Muscle of back (tissue), 3 donors: ENCODE measurements at regions not wholly inside any gene's neighbourhood (a gene's known extent, or its start where the extent isn't known, plus 50 kb on each side); places are given as distances from the start of the nearest gene placed in this dataset.
A peak's percentile ranks its signal among the peaks of the same experiment; 100 is the strongest.

Source experiments
- DNase-seq, 3 donors: peaks; one replicate each; pipeline versions ENCODE4 v3.0.0 to v3.0.0-alpha.2; 2013

DNA sequence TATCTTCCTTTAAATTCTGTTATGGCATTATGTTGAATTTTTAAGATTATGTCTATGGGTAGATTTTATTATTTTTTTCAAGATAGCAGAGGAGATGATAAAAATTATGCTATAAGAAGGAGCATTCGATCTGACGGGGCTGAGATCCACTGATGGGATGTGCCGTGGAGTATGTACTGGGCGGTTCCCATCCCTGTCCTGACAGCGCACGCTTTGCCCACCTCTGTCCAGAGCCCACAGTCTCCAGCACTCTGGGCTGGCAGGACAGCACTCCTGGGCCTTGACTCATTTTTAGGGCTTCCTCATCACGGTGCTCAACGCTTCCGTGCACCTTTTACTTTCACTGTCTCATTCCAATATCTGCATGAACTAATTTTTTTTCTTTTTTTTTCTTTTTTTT lies 235.5 kb downstream of the TEX29 start:
- DNase-seq, result no peak

DNA sequence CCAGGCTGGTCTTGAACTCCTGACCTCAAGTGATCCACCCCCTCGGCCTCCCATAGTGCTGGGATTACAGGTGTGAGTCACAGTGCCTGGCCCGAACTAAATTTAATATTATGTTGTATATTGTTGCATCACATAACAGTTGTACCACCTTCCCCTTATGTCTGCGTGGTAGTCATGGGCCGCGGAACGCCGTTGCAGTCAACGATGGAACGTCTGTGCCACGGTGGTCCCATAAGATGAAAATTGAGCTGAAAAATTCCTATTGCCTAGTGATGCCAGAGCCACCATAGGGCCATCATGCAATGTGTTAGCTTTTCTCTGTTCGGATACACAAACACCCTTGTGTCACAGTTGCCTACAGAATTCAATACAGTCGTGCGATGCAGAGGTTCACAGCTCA lies 236.1 kb downstream of the TEX29 start:
- no peak for DNase-seq

DNA sequence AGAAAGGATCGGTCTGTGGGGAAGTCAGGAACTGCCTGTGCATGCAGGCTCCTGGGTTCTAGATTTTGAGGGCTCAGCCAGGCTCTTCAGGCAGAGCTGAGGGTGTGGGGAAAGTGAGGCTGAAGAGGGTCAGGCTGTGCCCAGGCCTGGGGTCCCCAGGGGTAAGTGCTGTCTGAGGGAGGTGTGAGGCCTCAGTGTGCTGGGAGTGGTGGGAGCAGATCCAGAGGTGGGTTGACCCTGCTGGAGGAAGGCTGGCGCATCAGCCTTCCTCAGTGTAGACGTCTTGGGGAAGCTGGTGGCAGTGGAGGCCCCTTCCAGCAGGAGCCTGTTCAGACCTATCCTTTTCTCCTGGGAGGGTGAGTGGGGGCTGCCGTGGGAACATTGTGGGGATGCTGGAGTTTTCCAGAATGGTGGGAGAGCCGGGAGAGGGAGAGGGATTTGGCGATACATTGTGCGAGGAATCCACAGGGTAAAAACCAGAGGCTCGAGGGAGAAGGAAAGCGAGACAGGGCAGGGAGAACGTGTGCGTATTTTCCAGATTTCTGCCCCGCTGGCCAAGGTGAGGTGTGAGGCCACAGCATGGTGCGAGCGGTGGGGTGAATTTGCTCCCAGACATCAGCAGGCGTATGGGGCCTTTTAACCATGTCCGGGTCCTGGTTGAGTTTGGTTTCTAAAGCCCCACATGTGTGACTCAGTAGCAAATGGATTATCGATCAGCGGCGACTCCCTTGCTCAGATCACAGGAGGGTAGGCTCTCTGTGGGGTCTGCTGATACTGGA lies 237.7 kb downstream of the TEX29 start:
- no peak for DNase-seq

DNA sequence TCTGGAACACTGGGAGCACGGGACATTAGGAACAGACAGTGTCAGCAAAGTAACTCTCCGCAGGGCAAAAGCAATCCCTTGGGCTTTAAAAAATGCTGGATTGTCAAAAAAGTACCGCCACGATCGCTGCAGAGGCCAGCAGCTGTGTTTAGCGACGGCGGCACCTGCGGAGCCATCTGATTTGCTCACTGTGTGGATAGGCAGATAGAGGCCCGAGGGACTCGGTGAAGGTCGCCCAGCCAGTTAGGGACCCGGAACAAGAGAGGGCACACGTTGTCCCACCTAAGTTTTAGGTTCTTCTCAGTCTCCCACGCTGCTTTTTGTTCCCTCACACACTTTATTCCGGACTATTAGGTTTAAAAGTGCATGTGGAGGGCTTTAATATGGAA lies 238.3 kb downstream of the TEX29 start:
- DNase-seq, result no peak

DNA sequence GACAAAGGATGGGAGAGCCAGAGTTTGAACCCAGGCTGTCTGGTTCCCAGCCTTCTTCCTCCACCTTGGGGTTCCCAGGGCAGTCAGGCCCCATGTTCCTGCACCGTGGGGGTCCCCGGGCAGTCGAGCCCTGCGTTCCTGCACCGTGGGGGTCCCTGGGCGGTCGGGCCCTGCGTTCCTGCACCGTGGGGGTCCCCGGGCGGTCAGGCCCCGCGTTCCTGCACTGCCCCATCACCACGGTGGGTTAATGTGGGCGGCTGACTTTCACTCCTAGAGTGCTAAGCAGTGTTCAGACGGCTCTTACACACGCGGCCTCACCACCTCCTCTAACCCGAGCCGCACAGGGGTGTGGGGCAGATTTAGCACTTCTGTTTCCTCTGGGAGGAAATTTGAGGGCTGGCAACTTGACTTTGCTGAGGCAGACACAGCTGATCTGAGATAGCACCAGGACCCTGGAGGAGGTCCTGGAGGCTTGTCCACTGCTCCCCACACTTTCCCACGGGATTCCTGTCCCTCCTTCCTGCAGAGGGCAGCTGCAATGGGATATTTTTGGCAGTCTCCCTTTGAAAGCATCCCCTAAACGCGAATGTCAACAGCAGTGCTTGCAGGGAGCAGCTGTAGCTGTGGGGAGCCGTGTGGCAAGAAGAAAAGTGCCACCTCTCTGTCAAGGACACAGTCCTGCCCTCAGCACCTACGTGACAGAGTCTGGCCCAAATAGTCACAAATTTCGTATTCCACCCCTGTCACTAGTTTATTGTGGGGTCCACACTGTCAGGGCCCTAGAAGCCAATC lies 239.4 kb downstream of the TEX29 start:
- peak in 2 of 3 donors; percentile 15 to 21 for DNase-seq

DNA sequence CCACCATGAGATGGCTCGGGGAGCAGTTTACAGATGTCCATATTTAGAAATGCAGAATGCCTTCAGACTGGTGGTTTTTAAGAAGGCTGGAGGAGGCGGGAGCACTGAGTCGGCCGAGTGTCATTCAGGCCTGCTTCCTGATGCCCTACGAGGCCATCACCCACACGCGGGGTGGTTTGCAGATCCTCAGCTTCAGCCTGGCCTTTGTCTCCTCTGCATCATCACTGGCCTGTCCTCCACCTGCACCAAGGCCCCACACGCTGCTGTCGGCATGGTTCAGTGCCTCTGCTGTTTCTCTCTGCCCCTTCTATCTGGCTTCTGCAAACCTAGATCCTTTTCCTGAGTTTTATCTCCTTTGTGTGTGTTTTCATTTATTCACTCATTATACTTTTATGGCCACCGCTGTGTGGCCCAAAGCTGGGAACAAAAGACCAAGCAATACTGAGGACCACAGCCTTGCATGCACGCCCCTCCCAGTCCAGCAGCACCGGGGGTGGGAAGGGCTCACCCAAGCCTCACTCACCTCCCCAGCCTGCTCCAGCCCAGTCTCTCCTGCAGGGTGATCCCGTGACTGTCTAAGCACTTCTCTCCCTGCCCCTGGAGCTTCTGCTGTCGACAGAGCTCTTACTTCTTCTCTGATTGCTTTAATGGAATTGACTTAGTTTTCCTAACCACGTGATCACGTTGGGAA lies 240.8 kb downstream of the TEX29 start:
- no peak for DNase-seq

DNA sequence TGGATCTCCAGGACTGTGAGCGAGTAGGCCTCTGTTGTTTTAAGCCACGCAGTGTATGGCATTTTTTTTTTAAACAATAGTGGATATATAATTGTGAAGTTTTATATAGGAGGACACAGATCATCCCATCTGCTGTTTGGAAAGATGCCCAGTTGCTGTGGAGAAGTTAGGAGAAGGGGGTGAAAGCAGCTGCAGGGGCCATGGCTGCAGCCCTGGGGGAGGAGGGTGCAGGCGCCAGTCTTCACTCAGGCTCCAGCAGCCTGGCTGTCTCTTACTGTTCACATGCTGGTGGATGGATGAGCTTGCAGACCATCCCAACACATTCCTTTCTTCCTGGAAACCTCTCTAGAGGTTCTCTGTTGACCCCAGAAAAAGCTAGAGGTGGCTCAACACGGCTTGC lies 242.3 kb downstream of the TEX29 start:
- DNase-seq, result peak in 2 of 3 donors; percentile 9 to 66

DNA sequence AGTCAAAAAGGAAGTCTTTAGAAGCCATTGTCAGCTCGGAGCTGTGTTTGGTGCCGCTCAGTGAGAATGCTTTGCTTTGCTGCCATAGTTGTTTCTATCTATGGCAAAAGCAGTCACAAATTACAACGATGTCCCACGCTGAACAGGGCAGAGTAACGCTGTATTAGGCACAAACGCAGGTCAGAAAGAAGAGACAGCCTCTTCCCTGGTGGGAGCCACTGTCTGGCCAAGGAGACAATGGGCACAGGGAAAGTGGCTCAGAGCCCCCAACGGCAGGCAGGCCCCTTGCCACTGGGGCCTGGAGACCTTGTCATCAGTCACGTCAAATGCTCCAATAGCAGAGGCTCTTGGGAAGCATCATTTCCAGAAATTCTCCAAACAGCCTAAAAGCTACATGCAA lies 244.2 kb downstream of the TEX29 start:
- no peak for DNase-seq

DNA sequence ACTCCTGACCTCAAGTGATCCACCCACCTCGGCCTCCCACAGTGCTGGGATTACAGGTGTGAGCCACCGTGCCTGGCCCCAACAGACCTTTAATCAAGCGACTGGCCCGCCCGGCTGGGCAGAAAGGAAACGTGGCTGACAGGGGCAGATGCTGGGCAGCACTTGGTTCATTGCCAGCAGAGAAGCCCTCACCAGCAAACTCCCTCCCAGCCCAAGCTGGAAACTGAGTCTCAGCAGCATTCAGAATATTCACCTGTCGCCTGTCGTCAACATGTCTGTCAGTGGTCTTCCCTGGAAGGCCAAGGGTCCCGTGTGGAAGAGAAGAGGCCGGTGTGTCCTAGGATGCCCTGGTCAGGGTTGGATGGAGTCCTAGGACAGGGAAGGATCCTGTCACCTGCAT lies 245.0 kb downstream of the TEX29 start:
- DNase-seq, result no peak

DNA sequence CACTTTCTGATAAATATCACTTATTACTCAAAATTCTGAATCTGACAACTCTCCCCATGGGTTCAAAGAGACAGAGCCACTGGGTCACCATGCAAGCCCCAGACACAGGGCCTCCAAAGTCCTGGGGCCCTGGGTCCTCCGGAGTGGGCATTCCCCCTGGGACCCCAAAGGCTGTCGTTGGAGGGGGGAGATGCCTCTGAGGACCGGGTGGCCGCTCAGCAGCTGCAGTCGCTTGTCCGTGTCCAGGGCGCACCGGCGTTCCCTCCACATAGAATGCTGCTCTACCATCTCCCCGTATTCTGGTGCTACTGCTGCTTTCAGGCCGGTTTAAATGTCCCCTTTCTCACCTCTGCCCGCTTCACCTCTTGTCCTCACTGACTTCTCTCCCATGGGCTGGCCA lies 246.1 kb downstream of the TEX29 start:
- DNase-seq, result no peak

DNA sequence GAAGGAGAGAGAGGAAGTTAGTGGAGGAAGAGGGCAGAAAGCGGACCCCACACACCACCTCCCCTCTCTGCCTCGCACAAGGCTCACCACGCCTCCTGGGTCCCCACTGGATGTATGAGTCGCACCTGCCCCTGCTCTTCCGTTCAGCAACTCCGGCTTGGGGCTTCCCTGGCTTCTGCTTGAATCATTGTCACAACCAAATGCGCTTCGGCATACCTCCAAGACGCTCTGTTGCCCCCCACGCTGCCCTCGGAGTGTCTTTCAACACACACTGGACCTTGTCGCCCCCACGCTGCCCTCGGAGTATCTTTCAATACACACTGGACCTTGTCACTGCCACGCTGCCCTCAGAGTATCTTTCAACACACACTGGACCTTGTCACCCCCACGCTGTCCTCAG lies 247.2 kb downstream of the TEX29 start:
- no peak for DNase-seq

DNA sequence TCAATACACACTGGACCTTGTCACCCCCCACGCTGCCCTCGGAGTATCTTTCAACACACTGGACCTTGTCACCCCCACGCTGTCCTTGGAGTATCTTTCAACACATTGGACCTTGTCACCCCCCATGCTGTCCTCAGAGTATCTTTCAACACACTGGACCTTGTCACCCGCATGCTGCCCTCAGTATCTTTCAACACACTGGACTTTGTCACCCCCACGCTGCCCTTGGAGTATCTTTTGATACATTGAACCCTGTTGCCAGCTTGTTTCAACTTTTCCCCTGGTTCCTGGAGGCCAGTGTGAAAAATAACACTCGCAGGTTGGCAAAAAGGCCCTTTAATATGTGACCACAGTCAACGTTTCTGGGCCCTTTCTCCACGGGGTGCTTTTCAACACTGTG lies 247.8 kb downstream of the TEX29 start:
- DNase-seq, result no peak

DNA sequence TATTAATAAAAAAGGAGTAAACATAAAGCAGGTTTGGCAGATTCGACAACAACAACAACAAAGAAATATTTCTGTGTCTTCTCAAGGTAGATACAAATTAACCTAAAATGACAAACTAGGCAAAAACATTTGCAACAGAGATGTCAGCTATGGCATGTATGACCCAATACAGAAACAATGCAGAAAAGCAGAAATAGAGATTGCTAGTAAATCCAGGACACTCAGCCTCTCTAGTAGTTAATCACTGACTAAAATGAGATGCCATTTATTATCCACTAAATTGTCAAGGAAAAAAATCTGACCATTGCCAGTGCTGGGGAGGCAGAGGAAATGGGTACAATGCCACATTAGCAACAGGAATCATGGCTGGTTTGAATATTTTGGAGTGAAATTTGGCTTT lies 250.5 kb downstream of the TEX29 start:
- no peak for DNase-seq

DNA sequence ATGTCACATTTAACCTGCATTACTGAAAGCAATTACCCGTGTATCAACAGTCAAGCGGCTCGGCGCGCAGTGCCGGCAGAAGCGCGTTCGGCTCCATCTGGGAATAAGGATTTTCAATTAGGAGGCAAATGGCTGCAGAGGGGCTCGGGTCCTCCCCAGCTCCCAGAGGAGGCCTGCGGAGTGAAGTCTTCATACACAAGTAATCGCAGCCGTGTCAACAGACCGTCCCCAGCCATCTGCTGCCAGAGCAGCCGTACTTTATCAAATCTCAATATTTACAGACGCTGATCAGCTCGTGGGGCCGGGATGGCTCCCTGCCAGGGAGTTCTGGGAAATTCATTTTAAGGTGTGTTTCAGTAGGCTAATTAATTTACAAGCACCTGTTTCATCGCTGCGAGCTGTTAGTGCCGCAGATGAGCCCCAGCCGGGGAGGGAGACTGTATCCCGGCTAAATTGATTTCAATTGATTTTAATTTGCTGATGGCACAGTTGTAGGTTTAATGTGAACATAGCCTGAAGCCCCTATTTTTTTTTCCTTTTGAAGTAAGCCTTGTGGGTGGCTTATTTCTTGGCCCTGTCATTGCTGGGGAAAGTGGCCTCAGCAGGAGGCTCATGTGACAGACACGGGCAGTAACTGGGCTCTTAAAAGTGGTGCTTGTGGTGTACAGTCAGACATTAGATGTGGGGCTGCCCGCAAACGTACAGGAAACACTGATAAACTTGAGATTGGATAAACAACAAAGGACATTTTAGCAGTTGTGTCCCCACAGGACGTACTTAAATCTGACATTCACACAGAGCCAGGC lies 252.7 kb downstream of the TEX29 start:
- no peak for DNase-seq

DNA sequence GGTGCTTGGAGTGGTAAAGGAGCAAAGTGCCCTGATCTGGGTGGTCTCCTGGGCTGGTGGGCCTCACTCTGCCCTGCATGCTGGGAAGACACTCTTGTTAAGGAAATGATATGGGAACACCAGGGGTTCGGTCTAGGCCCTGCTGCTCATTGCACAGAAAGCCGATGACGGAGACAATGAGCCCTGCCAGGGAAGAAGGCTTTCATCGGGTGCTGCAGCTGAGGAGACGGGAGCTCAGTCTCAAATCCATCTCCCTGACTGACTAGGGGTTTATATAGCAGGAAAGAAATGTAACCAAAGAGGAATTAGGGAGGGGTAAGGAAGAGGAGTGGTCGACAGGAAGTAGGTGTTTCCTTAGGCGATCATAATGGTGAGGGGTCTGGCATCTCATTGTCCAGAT lies 253.4 kb downstream of the TEX29 start:
- no peak for DNase-seq

DNA sequence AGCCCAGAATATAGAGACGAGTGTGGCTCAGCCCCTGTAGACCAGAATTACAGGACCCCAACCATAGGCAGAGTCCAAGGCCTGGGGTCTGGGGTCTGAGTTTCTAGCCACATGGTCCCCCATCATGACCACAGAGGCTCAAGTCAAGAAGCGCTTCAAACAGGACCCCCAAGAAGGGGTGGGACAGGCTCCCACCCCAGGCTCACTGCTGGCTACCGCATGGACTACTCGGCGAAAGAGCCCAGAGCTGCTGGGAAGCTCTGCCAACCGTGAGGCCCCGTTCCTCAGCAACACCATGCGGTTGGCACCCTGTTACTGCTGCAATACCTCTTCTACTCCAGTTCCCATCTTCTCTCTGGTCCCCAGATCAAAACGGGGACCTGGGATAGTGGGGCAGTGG lies 254.8 kb downstream of the TEX29 start:
- DNase-seq, result no peak

DNA sequence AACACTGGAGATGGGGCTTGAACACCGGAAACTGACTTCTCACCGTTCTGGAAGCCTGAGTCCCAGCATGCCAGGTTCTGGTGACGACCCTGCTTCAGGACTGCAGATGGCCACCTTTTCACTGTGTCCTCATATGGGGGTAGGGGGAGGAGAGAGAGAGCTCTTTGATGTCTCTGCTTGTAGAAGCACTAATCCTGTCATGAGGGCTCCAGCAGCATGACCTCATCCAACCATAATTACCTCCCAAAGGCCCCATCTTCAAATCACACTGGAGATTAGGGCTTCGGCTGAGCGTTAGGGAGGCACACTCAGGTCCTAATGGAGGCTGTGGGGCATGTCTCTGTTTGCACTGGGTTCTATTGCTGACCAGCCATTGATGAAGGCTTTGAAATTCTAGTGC lies 255.3 kb downstream of the TEX29 start:
- no peak for DNase-seq

DNA sequence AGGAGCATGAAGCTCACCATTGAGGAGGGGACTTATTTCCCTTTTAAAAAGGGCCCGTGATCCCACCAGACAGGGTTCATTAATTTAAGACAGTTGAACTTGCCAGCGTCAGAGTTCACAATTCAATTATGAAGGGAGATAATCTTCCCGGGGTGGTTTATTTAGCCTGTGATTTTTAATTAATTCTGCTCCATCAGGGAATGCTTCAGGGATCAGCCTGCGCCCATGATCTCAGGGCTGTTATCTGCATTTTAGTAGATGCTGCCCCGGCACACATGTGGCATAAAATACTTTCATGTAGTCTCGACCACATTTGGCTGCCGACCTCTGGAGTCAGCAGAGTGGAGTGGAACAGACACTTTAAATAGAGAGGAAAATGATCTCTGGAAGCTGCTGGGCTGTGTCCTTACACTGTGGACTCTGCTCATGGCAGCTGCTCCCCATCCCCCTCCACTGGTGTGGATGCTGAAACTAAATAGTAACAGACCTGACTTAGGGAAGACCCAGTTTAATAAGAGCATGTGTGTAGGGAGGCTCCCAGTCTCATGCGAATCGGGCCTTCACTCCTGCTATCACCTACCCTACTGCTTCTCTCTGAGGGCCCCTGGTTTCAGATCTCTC lies 256.9 kb downstream of the TEX29 start:
- DNase-seq, result peak in 2 of 3 donors; percentile 14 to 30

DNA sequence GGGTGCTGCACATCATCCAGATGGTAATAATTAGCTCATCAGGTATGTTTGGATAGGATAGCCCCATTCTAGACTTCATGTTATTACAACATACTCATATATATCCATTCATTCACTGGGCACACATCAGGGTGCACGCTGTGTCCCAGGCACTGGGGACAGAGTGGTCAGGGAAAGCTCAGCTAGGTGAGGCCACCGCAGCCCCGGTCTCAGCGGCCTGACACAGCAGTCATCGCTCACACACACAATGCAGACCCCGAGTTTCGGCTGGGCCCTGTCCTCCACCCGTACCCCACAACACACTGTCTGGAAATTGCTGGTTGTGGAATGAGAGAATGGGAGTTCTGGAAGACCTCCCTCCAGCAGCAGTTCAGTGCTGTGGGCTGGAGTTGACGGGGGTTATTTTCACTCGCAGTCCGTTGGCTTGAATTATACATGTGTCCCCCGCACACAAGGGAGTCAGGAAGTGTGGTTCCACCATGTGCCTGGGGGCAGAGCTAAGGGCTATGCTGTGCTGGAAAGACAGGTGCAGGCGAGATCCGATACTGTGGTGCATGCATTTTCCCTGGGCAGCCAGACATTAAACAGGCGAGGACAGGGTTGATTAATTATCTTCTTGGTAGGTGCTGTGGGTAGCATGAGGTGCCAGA lies 257.6 kb downstream of the TEX29 start:
- peak in 1 of 3 donors; percentile 22 for DNase-seq

DNA sequence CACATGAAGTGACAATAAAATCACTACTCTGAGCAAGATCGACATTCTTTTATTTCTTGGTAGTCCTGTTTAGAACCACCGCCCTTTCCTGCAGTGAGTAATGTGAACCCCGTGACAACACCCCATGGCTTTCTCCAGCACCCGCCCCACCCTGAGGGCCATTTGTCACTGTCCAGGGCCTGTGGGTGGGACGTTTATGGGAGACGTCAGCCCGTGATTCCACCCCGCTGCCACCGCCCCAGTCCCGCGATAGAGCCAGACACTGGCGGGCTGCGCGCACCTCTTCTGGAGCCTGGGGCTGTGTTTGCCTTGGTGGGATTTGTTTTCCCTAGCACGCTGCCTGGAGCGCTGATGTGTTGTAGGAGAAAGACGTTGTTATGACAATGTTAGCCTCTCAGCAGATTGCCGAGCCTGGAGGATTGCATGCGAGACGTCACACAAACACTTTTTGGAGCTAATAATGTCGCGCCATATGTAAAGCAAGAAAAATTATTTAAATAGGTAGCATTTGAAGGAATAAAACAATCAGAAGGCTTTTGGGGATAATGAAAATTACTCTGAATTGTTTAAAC lies 263.7 kb downstream of the TEX29 start:
- no peak for DNase-seq

DNA sequence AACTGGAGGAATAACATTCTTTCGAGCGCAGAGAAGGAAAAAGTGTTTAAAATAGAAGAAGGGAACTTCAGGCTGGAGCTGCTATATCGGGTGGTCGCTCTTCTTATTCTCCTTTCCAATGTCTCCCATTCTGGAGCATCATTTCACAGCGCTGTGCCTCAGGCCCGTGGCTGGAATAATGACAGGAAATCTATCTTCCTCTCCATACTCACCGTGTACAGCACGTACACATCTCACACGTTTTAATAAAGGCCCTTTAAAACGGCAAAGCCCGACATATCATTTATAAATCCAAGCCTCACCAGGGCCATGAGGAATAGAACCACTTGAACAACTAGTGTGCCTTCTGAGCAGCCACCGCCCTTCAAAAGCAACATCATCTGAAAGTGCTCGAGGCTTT lies 264.4 kb downstream of the TEX29 start:
- no peak for DNase-seq
